IMR-90 (cell line): ENCODE measurements at regions not wholly inside any gene's neighbourhood (a gene's known extent, or its start where the extent isn't known, plus 50 kb on each side); places are given as distances from the start of the nearest gene placed in this dataset.

Experiments
- ATAC-seq: fragments of 200-7000 bp; cut with Tn5 transposase; 2 replicates; pipeline ENCODE4 v1.9.1; 2020; ENCODE audit warnings: low read depth, mild to moderate bottlenecking, moderate library complexity
- BruUV-seq: library from RNA; stranded (reverse); fragments of 400-500 nt; replicated peaks from 2 replicates; lab custom pipeline; 2021; lab: Mats Ljungman, UMichigan
- CTCF ChIA-PET: fragments of 300-600 bp; formaldehyde crosslinking; extraction: SDS; loops from one replicate; lab custom pipeline; 2021; ENCODE audit warnings: antibody characterized with exemption; lab: Yijun Ruan, JAX
- POLR2A ChIA-PET: fragments of 300-600 bp; sonication (Branson Sonifier 250); formaldehyde crosslinking; loops from one replicate; lab custom pipeline; 2022; ENCODE audit warnings: antibody characterized with exemption; ENCODE audit not compliant: unreplicated experiment; lab: Charles Lee
- DNase-seq: peaks from one replicate; pipeline ENCODE4 v3.0.0; 2013
- H2AFZ ChIP-seq: replicated peaks from 2 replicates; pipeline ENCODE3; 2013; ENCODE audit warnings: low read length, mild to moderate bottlenecking; ENCODE audit not compliant: poor library complexity
- H2AK5ac ChIP-seq: 2 replicates; pipeline ENCODE4 v1.6.1; 2013; ENCODE audit warnings: low read depth, low read length, inconsistent platforms
- H2AK9ac ChIP-seq: replicated peaks from 2 replicates; pipeline ENCODE3; 2013; ENCODE audit warnings: mild to moderate bottlenecking, low read depth, low read length, moderate library complexity; ENCODE audit not compliant: poor library complexity
- H2BK120ac ChIP-seq: 2 replicates; pipeline ENCODE4 v1.6.1; 2013; ENCODE audit warnings: low read depth, low read length, inconsistent platforms
- H2BK15ac ChIP-seq: 3 replicates; pipeline ENCODE4 v1.6.1; 2013; ENCODE audit warnings: low read depth, low read length, inconsistent platforms
- H2BK20ac ChIP-seq: 2 replicates; pipeline ENCODE4 v1.6.1; 2013; ENCODE audit warnings: low read depth, mild to moderate bottlenecking, inconsistent platforms, low read length, moderate library complexity
- H2BK5ac ChIP-seq: 2 replicates; pipeline ENCODE4 v1.6.1; 2013; ENCODE audit warnings: mild to moderate bottlenecking, low read depth, low read length, inconsistent platforms; ENCODE audit not compliant: poor library complexity, severe bottlenecking
- H3K14ac ChIP-seq: replicated peaks from 2 replicates; pipeline ENCODE4 v1.6.1; 2013; ENCODE audit warnings: low read depth, low read length, inconsistent platforms
- H3K18ac ChIP-seq: 2 replicates; pipeline ENCODE4 v1.6.1; 2013; ENCODE audit warnings: low read depth, low read length, control low read depth
- H3K23ac ChIP-seq: 2 replicates; pipeline ENCODE4 v1.6.1; 2013; ENCODE audit warnings: low read depth, low read length, inconsistent platforms
- H3K27ac ChIP-seq: 2 replicates; pipeline ENCODE4 v1.5.1; 2013; ENCODE audit warnings: mild to moderate bottlenecking, control low read depth, low read length; ENCODE audit not compliant: insufficient read depth
- H3K27me3 ChIP-seq: 2 replicates; pipeline ENCODE4 v1.6.1; 2013; ENCODE audit warnings: low read length; ENCODE audit not compliant: control insufficient read depth, insufficient read depth
- H3K36me3 ChIP-seq: 2 replicates; pipeline ENCODE4 v1.6.1; 2013; ENCODE audit warnings: low read length, mixed read lengths; ENCODE audit not compliant: control insufficient read depth, insufficient read depth
- H3K4ac ChIP-seq: 2 replicates; pipeline ENCODE4 v1.6.1; 2013; ENCODE audit warnings: low read depth, low read length, inconsistent platforms
- H3K4me1 ChIP-seq: 2 replicates; pipeline ENCODE4 v1.6.1; 2013; ENCODE audit warnings: low read length, mixed read lengths; ENCODE audit not compliant: control insufficient read depth, insufficient read depth
- H3K4me2 ChIP-seq: 2 replicates; pipeline ENCODE4 v1.6.1; 2013; ENCODE audit warnings: low read depth, mild to moderate bottlenecking, control low read depth, low read length, moderate library complexity
- H3K4me3 ChIP-seq: 2 replicates; pipeline ENCODE4 v1.5.1; 2013; ENCODE audit warnings: low read depth, mild to moderate bottlenecking, control low read depth, low read length, moderate library complexity; ENCODE audit not compliant: insufficient read depth
- H3K56ac ChIP-seq: 2 replicates; pipeline ENCODE4 v1.6.1; 2013; ENCODE audit warnings: low read length, inconsistent platforms; ENCODE audit not compliant: insufficient read depth; ENCODE audit errors: extremely low read depth
- H3K79me1 ChIP-seq, 2 experiments: 2 replicates each; pipeline ENCODE4 v1.6.1; 2013; ENCODE audit warnings: low read length in 2 of 2, inconsistent platforms in 1 of 2, low read depth in 1 of 2
- H3K9ac ChIP-seq: 2 replicates; pipeline ENCODE4 v1.6.1; 2013; ENCODE audit warnings: low read depth, low read length, control low read depth
- H3K9me1 ChIP-seq: 2 replicates; pipeline ENCODE4 v1.6.1; 2013; ENCODE audit warnings: low read length, inconsistent platforms; ENCODE audit not compliant: insufficient read depth
- H3K9me3 ChIP-seq: 2 replicates; pipeline ENCODE4 v1.6.1; 2013; ENCODE audit warnings: low read length; ENCODE audit not compliant: control insufficient read depth, insufficient read depth
- H4K20me1 ChIP-seq: 2 replicates; pipeline ENCODE4 v1.6.1; 2013; ENCODE audit warnings: low read length, inconsistent platforms; ENCODE audit not compliant: insufficient read depth
- H4K5ac ChIP-seq: 2 replicates; pipeline ENCODE4 v1.6.1; 2013; ENCODE audit warnings: mild to moderate bottlenecking, low read depth, low read length, control low read depth
- H4K8ac ChIP-seq, 2 experiments: 2 replicates each; pipeline ENCODE4 v1.6.1; 2013; ENCODE audit warnings: low read depth in 2 of 2, low read length in 2 of 2, control low read depth in 1 of 2, inconsistent platforms in 1 of 2
- H4K91ac ChIP-seq: 2 replicates; pipeline ENCODE4 v1.6.1; 2013; ENCODE audit warnings: low read depth, low read length, inconsistent platforms; ENCODE audit not compliant: insufficient read depth
- BHLHE40 ChIP-seq: fragments of 150-350 bp; IDR thresholded peaks from 2 replicates; pipeline ENCODE4 v1.6.1; 2016; ENCODE audit warnings: mild to moderate bottlenecking, low read depth, low read length
- CEBPB ChIP-seq: IDR thresholded peaks from 2 replicates; pipeline ENCODE4 v1.6.1; 2012; ENCODE audit warnings: low read depth, low read length, improper control_type of control experiment
- FOS ChIP-seq: fragments of 150-350 bp; IDR thresholded peaks from 2 replicates; pipeline ENCODE4 v1.6.1; 2016; ENCODE audit warnings: low read depth, low read length
- MAFK ChIP-seq: IDR thresholded peaks from 2 replicates; pipeline ENCODE4 v1.6.1; 2012; ENCODE audit warnings: low read depth, low read length, improper control_type of control experiment
- MXI1 ChIP-seq: IDR thresholded peaks from 2 replicates; pipeline ENCODE4 v1.6.1; 2012; ENCODE audit warnings: low read depth, mild to moderate bottlenecking, low read length, moderate library complexity, borderline replicate concordance
- NFE2L2 ChIP-seq: fragments of 150-350 bp; IDR thresholded peaks from 2 replicates; pipeline ENCODE4 v1.6.1; 2016; ENCODE audit warnings: low read depth, mild to moderate bottlenecking, low read length
- RAD21 ChIP-seq: IDR thresholded peaks from 2 replicates; pipeline ENCODE4 v1.6.1; 2012; ENCODE audit warnings: low read length, improper control_type of control experiment
- SMC3 ChIP-seq: fragments of 150-350 bp; IDR thresholded peaks from 2 replicates; pipeline ENCODE4 v1.6.1; 2016; ENCODE audit warnings: low read depth, mild to moderate bottlenecking, antibody characterized with exemption, low read length, moderate library complexity
- WGBS, 2 experiments: methylation state at CpG; one replicate each; pipeline versions ENCODE4 v1.1.5 to v1.1.7; 2013; ENCODE audit warnings: missing lambda C conversion rate in 2 of 2; ENCODE audit not compliant: insufficient read length in 1 of 2; ENCODE audit errors: extremely low coverage in 2 of 2; 5-methylcytosine and 5-hydroxymethylcytosine counted together
- dilution Hi-C: fragments of 300-500 bp; cut with HindIII; formaldehyde crosslinking; loops from one replicate; pipeline ENCODE4 v1.14.3; 2018; ENCODE audit warnings: low sequenced_read_pairs; ENCODE audit not compliant: unreplicated experiment
- in situ Hi-C: fragments of 300-500 bp; cut with MboI; formaldehyde crosslinking; loops from 3 replicates; pipeline ENCODE4 v1.14.3; 2019; ENCODE audit warnings: low sequenced_read_pairs, inconsistent platforms, mixed read lengths
- intact Hi-C: fragments of 100-400 bp; cut with micrococcal nuclease; formaldehyde crosslinking; loops from 2 replicates; pipeline ENCODE4 v1.10.0; 2022
- TF ChIP-seq, protein P1 (sequence below): fragments of 150-350 bp; IDR thresholded peaks from 2 replicates; pipeline ENCODE4 v1.6.1; 2017; ENCODE audit warnings: mild to moderate bottlenecking, antibody characterized with exemption, low read length, low read depth
- TF ChIP-seq, protein P2 (sequence below): conservative IDR thresholded peaks from 2 replicates; pipeline ENCODE4 v1.5.1; 2012; ENCODE audit warnings: mild to moderate bottlenecking, low read depth, low read length, improper control_type of control experiment
- TF ChIP-seq, protein P3 (sequence below): fragments of 150-350 bp; IDR thresholded peaks from 2 replicates; pipeline ENCODE4 v1.6.1; 2016; ENCODE audit warnings: low read depth, mild to moderate bottlenecking, low read length, moderate library complexity, borderline replicate concordance

DNA sequence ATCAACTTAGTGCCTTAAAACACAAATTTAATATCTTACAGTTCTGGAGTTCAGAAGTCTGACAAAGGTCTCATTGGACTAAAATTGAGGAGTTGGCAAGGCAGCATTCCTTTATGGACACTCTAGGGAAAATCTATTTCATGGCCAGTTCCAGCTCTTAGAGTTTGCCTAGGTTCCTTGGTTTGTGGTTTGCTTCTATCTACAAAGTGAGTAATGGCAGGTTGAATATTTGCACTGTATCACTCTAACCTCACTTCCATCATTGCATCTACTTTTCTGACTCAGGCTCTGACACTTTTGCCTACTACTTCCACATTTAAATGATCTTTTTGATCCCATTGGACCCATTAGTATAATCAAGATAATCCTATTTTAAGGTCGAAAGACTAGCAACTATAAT lies 64.7 kb upstream of the PCDH10 start:
- in situ Hi-C loops: no loop called here

More for the DNA sequence above, 64.7 kb upstream of the PCDH10 start:
- Histone ChIP-seq H2BK120ac (no peak overlapping the region), H4K20me1 (no peaks in the 10 kb centered on the region), H2AFZ (no peak overlapping the region), H3K4me2 (no peak overlapping the region), H3K56ac (no peak overlapping the region), H4K5ac (no peak overlapping the region), H3K36me3 (no peaks in the 10 kb centered on the region), H3K4ac (no peak overlapping the region), H2BK15ac (no peak overlapping the region), H2AK5ac (no peak overlapping the region), H3K4me3 (no peak overlapping the region), H3K9me3 (no peaks in the 10 kb centered on the region; the same call in 1 of the 2 replicates), H3K27me3 (no peaks in the 10 kb centered on the region), H4K91ac (no peak overlapping the region), H3K79me1 (no peaks in the 10 kb centered on the region), H3K9me1 (no peaks in the 10 kb centered on the region), H2BK20ac (no peak overlapping the region), H3K9ac (no peak overlapping the region), H2AK9ac (no peak overlapping the region), H3K27ac (no peak overlapping the region), H2BK5ac (no peak overlapping the region), H3K23ac (no peak overlapping the region), H3K14ac (no peak overlapping the region), H3K18ac (no peak overlapping the region), H4K8ac (no peak overlapping the region), H3K4me1 (no peaks in the 10 kb centered on the region)
- dilution Hi-C loops: no loop called here
- ChIA-PET POLR2A (no interaction called here), CTCF (no interaction called here)
- BruUV-seq: no TSS peak
- intact Hi-C loops: no loop called here
- TF ChIP-seq SMC3 (no peak), MAFK (no peak), RAD21 (no peak), FOS (no peak), BHLHE40 (no peak), CEBPB (no peak), MXI1 (no peak), NFE2L2 (no peak)
- TF ChIP-seq, protein P1, sequence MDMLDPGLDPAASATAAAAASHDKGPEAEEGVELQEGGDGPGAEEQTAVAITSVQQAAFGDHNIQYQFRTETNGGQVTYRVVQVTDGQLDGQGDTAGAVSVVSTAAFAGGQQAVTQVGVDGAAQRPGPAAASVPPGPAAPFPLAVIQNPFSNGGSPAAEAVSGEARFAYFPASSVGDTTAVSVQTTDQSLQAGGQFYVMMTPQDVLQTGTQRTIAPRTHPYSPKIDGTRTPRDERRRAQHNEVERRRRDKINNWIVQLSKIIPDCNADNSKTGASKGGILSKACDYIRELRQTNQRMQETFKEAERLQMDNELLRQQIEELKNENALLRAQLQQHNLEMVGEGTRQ: no peak
- TF ChIP-seq, protein P2, sequence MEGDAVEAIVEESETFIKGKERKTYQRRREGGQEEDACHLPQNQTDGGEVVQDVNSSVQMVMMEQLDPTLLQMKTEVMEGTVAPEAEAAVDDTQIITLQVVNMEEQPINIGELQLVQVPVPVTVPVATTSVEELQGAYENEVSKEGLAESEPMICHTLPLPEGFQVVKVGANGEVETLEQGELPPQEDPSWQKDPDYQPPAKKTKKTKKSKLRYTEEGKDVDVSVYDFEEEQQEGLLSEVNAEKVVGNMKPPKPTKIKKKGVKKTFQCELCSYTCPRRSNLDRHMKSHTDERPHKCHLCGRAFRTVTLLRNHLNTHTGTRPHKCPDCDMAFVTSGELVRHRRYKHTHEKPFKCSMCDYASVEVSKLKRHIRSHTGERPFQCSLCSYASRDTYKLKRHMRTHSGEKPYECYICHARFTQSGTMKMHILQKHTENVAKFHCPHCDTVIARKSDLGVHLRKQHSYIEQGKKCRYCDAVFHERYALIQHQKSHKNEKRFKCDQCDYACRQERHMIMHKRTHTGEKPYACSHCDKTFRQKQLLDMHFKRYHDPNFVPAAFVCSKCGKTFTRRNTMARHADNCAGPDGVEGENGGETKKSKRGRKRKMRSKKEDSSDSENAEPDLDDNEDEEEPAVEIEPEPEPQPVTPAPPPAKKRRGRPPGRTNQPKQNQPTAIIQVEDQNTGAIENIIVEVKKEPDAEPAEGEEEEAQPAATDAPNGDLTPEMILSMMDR: no peak
- TF ChIP-seq, protein P3, sequence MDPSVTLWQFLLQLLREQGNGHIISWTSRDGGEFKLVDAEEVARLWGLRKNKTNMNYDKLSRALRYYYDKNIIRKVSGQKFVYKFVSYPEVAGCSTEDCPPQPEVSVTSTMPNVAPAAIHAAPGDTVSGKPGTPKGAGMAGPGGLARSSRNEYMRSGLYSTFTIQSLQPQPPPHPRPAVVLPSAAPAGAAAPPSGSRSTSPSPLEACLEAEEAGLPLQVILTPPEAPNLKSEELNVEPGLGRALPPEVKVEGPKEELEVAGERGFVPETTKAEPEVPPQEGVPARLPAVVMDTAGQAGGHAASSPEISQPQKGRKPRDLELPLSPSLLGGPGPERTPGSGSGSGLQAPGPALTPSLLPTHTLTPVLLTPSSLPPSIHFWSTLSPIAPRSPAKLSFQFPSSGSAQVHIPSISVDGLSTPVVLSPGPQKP: no peak
- ATAC-seq (no peak), DNase-seq (no peak)
- no CpG with 5 or more reads among the region's 1 CpG for WGBS, 2 experiments
